ENCODE measurements at regions not wholly inside any gene's neighbourhood (a gene's known extent, or its start where the extent isn't known, plus 50 kb on each side); places are given as distances from the start of the nearest gene placed in this dataset.

DNA sequence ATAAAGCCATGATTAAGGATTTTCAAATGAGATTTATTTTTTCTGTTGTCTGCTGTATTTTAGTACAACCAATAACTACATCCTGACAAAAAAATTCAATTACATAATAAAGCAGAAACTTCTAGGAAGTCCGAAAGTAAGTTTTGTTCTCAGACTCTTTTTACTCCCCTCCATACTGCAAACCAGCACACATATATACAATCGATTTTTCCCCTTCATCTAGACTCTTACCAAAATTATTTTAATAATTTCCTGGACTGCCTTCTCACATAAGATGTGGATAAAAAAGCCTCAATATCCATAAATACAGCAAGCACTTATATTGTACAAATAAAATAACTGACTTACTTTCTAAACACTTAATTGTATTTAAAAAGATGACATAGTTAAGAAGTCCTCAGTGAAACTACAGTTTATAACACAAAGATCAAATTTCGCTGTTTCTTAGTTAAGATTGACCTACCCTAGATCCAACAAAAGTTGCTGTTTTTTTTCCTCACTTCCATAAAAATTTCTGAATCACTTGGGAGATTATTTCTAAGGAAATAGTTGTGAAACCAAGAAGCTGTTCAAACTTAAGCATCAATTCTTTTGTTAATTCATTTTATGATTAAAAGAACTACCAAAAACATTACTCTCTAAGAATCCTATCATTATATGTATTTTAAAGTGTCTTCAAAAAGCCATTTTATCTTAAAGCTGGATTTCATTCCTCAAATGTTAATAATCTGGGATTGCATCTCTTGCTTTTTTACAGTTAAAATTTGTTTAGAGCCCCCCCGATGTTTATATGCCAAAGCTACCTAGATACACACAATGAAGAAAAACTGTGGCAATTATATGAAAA lies 74.7 kb upstream of the IFNE start:
- Histone ChIP-seq H3F3A (ENCODE audit: low read depth) (no peaks in the 10 kb centered on the region), H2AFZ (replicated peaks) (no peak overlapping the region), H3K4me2 (no peak overlapping the region), H3K9ac (no peak overlapping the region), H3K79me2 (ENCODE audit: low read depth) (no peaks in the 10 kb centered on the region), H3K4me3 (no peak overlapping the region), H3K36me3 (no peaks in the 10 kb centered on the region), H3K4me1 (peaks cover 15% of the 10 kb centered on the region), H3K9me3 (ENCODE audit: low read depth) (no peaks in the 10 kb centered on the region), H3K27ac (no peak overlapping the region), H4K20me1 (ENCODE audit: low read depth) (peaks cover 8% of the 10 kb centered on the region), H3K27me3 (peaks cover 46% of the 10 kb centered on the region)
- DNase-seq (ENCODE audit: low spot score): no peak
- H3K9me3 Mint-ChIP-seq: no peaks in the 10 kb centered on the region
- no peak overlapping the region for H3K4me3 Mint-ChIP-seq
- TF ChIP-seq CTCF (IDR thresholded peaks at IDR 0.05) (no peak), EZH2 (IDR thresholded peaks at IDR 0.05) (no peak), EZH2phosphoT487 (IDR thresholded peaks at IDR 0.05) (no peak)
- peaks cover 18% of the 10 kb centered on the region for H3K4me1 Mint-ChIP-seq
- no peaks in the 10 kb centered on the region for H3K36me3 Mint-ChIP-seq
- peaks cover 7% of the 10 kb centered on the region for H3K27me3 Mint-ChIP-seq (ENCODE audit: insufficient read depth, low read depth)
- H3K27ac Mint-ChIP-seq: no peak overlapping the region

GRCh38 chr9:21557428-21557768 lies 75.3 kb upstream of the IFNE start:
- DNase-seq (ENCODE audit: low spot score): no peak
- no peaks in the 10 kb centered on the region for H3K9me3 Mint-ChIP-seq
- no peak overlapping the region for H3K4me3 Mint-ChIP-seq
- no peak for TF ChIP-seq EZH2phosphoT487 (IDR thresholded peaks at IDR 0.05)
- no peak for TF ChIP-seq CTCF (IDR thresholded peaks at IDR 0.05)
- no peak for TF ChIP-seq EZH2 (IDR thresholded peaks at IDR 0.05)
- H3K4me3 ChIP-seq: no peak overlapping the region
- no peaks in the 10 kb centered on the region for H3F3A ChIP-seq (ENCODE audit: low read depth)
- H3K9me3 ChIP-seq (ENCODE audit: low read depth): no peaks in the 10 kb centered on the region
- H3K36me3 Mint-ChIP-seq: no peaks in the 10 kb centered on the region
- peaks cover 47% of the 10 kb centered on the region for H3K27me3 ChIP-seq
- no peaks in the 10 kb centered on the region for H3K79me2 ChIP-seq (ENCODE audit: low read depth)
- no peak overlapping the region for H3K9ac ChIP-seq
- peaks cover 8% of the 10 kb centered on the region for H4K20me1 ChIP-seq (ENCODE audit: low read depth)
- H3K27ac Mint-ChIP-seq: no peak overlapping the region
- no peak overlapping the region for H3K27ac ChIP-seq
- H3K4me1 ChIP-seq: peaks cover 10% of the 10 kb centered on the region
- no peaks in the 10 kb centered on the region for H3K36me3 ChIP-seq
- peaks cover 7% of the 10 kb centered on the region for H3K27me3 Mint-ChIP-seq (ENCODE audit: insufficient read depth, low read depth)
- no peak overlapping the region for H3K4me2 ChIP-seq
- H3K4me1 Mint-ChIP-seq: peaks cover 13% of the 10 kb centered on the region
- no peak overlapping the region for H2AFZ ChIP-seq (replicated peaks)

- Mint-ChIP-seq H3K36me3 (no peaks in the 10 kb centered on the region), H3K27ac (no peak overlapping the region), H3K4me3 (peak overlapping the region; percentile 95), H3K27me3 (ENCODE audit: insufficient read depth, low read depth) (peaks cover 7% of the 10 kb centered on the region), H3K4me1 (peaks cover 13% of the 10 kb centered on the region), H3K9me3 (no peaks in the 10 kb centered on the region)
- no peak for DNase-seq (ENCODE audit: low spot score)
- TF ChIP-seq CTCF (IDR thresholded peaks at IDR 0.05) (no peak), EZH2phosphoT487 (IDR thresholded peaks at IDR 0.05) (no peak), EZH2 (IDR thresholded peaks at IDR 0.05) (no peak)
- H3K27me3 ChIP-seq: peaks cover 47% of the 10 kb centered on the region
- H3K36me3 ChIP-seq: no peaks in the 10 kb centered on the region
- peaks cover 8% of the 10 kb centered on the region for H4K20me1 ChIP-seq (ENCODE audit: low read depth)
- no peaks in the 10 kb centered on the region for H3K9me3 ChIP-seq (ENCODE audit: low read depth)
- H3F3A ChIP-seq (ENCODE audit: low read depth): no peaks in the 10 kb centered on the region
- H3K79me2 ChIP-seq (ENCODE audit: low read depth): no peaks in the 10 kb centered on the region
- no peak overlapping the region for H3K27ac ChIP-seq
- H3K9ac ChIP-seq: no peak overlapping the region
- no peak overlapping the region for H2AFZ ChIP-seq (replicated peaks)
- H3K4me2 ChIP-seq: peak overlapping the region; percentile 78
- peaks cover 6% of the 10 kb centered on the region for H3K4me1 ChIP-seq
- H3K4me3 ChIP-seq: no peak overlapping the region
Measured at GRCh38 chr9:21558079-21558478, 76.0 kb upstream of the IFNE start.
